ENCODE measurements at regions not wholly inside any gene's neighbourhood (a gene's known extent, or its start where the extent isn't known, plus 50 kb on each side); places are given as distances from the start of the nearest gene placed in this dataset.

DNA sequence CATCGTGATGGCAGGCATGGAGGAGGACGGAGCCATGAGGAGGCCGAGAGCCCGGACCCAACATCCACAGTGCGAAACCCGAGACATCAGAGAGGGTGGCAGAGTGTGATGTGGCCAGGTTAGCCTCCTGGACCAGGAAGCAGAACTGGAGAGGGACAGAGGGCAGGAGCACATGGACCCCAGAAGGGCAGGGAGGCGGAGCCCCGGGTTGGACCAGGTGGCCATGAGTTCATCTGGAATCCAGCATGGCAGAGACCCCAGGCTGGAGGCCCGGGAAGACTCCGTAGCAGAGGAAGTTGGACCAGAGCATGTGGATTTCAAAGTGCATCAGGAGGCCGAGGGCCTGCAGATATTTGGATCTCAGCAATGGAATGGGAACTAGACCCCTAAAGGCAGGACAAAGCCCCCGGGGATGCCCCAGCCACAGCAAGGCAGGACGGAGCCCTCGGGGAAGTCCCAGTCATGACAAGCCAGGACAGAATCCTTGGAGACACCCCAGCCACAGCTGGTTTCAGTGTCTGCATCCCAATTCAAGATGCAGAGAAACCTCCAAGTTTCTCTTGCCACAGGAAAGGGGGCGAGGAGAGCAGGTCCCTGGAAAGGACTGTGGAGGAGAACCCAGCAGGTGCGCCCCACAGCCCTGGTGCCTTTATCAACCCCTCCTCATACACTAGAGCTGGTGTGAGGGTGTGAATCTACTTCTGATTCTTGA is 1393.4 kb downstream of the BRD1 start:
- TF ChIP-seq GATA2 (IDR thresholded peaks at IDR 0.05; ENCODE audit: low read depth, low read length) (no peak), GATA3 (IDR thresholded peaks at IDR 0.05; ENCODE audit: low read depth, low read length) (no peak)
